Activated CD8-positive, alpha-beta T cell treated with anti-CD3 and anti-CD28 coated beads for 36 hours (primary cell): ENCODE measurements at regions not wholly inside any gene's neighbourhood (a gene's known extent, or its start where the extent isn't known, plus 50 kb on each side); places are given as distances from the start of the nearest gene placed in this dataset.

Source experiments
- ATAC-seq: fragments of 200-7000 bp; cut with Tn5 transposase; one replicate; pipeline ENCODE4 v1.10.0; 2021; ENCODE audit warnings: mild to moderate bottlenecking, moderate library complexity
- CTCF ChIA-PET: fragments of 350-600 bp; sonication (Branson Sonifier 250); formaldehyde crosslinking; loops from one replicate; lab custom pipeline; 2021; ENCODE audit warnings: antibody characterized with exemption; lab: Charles Lee
- POLR2A ChIA-PET: fragments of 350-600 bp; sonication (Branson Sonifier 250); formaldehyde crosslinking; loops from one replicate; lab custom pipeline; 2021; ENCODE audit warnings: antibody characterized with exemption; lab: Charles Lee
- DNase-seq: peaks from one replicate; pipeline ENCODE4 v3.0.0-alpha.2; 2020
- H3K27ac Mint-ChIP-seq: one replicate; pipeline ENCODE4 v1.8.0; 2021; ENCODE audit warnings: mild to moderate bottlenecking, mixed read lengths
- H3K27me3 Mint-ChIP-seq: one replicate; pipeline ENCODE4 v1.8.0; 2021; ENCODE audit warnings: mixed read lengths
- H3K36me3 Mint-ChIP-seq: one replicate; pipeline ENCODE4 v1.8.0; 2021; ENCODE audit warnings: low read depth, mixed read lengths
- H3K4me1 Mint-ChIP-seq: one replicate; pipeline ENCODE4 v1.8.0; 2021; ENCODE audit warnings: low read depth, mixed read lengths
- H3K4me3 Mint-ChIP-seq: one replicate; pipeline ENCODE4 v1.8.0; 2021; ENCODE audit warnings: mild to moderate bottlenecking, moderate library complexity, mixed read lengths
- H3K9me3 Mint-ChIP-seq: one replicate; pipeline ENCODE4 v1.8.0; 2021; ENCODE audit warnings: mixed read lengths
- CTCF ChIP-seq: fragments of 200-600 bp; IDR thresholded peaks from one replicate; pipeline ENCODE4 v1.8.0; 2022; ENCODE audit warnings: antibody characterized with exemption, mild to moderate bottlenecking
- intact Hi-C: fragments of 100-400 bp; cut with micrococcal nuclease; formaldehyde crosslinking; loops from one replicate; pipeline ENCODE4 v1.10.0; 2022

- intact Hi-C loops: no loop called here
- POLR2A ChIA-PET: no interaction called here
- DNase-seq (no peak), ATAC-seq (no peak)
- Mint-ChIP-seq H3K27ac (no peak overlapping the region), H3K9me3 (no peaks in the 10 kb centered on the region), H3K36me3 (no peaks in the 10 kb centered on the region), H3K4me1 (no peaks in the 10 kb centered on the region), H3K4me3 (no peak overlapping the region), H3K27me3 (no peaks in the 10 kb centered on the region)
- CTCF ChIA-PET: no interaction called here
- TF ChIP-seq CTCF: no peak
Observed at GRCh38 chr7:84509522-84509921, 314.9 kb upstream of the SEMA3A start.

- ATAC-seq (no peak), DNase-seq (no peak)
- Mint-ChIP-seq H3K36me3 (no peaks in the 10 kb centered on the region), H3K27ac (no peak overlapping the region), H3K4me1 (no peaks in the 10 kb centered on the region), H3K27me3 (no peaks in the 10 kb centered on the region), H3K4me3 (no peak overlapping the region), H3K9me3 (no peaks in the 10 kb centered on the region)
- TF ChIP-seq CTCF: no peak
- POLR2A ChIA-PET: no interaction called here
- intact Hi-C loops: no loop called here
- CTCF ChIA-PET: no interaction called here
Observed at GRCh38 chr7:84508606-84509005, 314.0 kb upstream of the SEMA3A start.

- ATAC-seq: no peak
- no peak for DNase-seq
- TF ChIP-seq CTCF: no peak
- Mint-ChIP-seq H3K36me3 (no peaks in the 10 kb centered on the region), H3K4me1 (no peaks in the 10 kb centered on the region), H3K4me3 (no peak overlapping the region), H3K27ac (no peak overlapping the region), H3K27me3 (no peaks in the 10 kb centered on the region), H3K9me3 (no peaks in the 10 kb centered on the region)
- POLR2A ChIA-PET: no interaction called here
- CTCF ChIA-PET: no interaction called here
- intact Hi-C loops: no loop called here
Observed at GRCh38 chr7:84507529-84507928, 312.9 kb upstream of the SEMA3A start.

- Mint-ChIP-seq H3K4me3 (no peak overlapping the region), H3K9me3 (no peaks in the 10 kb centered on the region), H3K4me1 (no peaks in the 10 kb centered on the region), H3K27ac (no peak overlapping the region), H3K36me3 (no peaks in the 10 kb centered on the region), H3K27me3 (no peaks in the 10 kb centered on the region)
- intact Hi-C loops: no loop called here
- ATAC-seq: no peak
- no peak for DNase-seq
- ChIA-PET CTCF (no interaction called here), POLR2A (no interaction called here)
- TF ChIP-seq CTCF: no peak
Observed at GRCh38 chr7:84506151-84506550, 311.6 kb upstream of the SEMA3A start.

- intact Hi-C loops: no loop called here
- DNase-seq: no peak
- TF ChIP-seq CTCF: no peak
- CTCF ChIA-PET: no interaction called here
- Mint-ChIP-seq H3K36me3 (no peaks in the 10 kb centered on the region), H3K4me3 (no peak overlapping the region), H3K4me1 (no peaks in the 10 kb centered on the region), H3K27me3 (no peaks in the 10 kb centered on the region), H3K27ac (no peak overlapping the region), H3K9me3 (no peaks in the 10 kb centered on the region)
- POLR2A ChIA-PET: no interaction called here
- ATAC-seq: no peak
Observed at GRCh38 chr7:84502239-84502638, 307.6 kb upstream of the SEMA3A start.
